ENCODE measurements at regions not wholly inside any gene's neighbourhood (a gene's known extent, or its start where the extent isn't known, plus 50 kb on each side); places are given as distances from the start of the nearest gene placed in this dataset.
A peak's percentile ranks its signal among the peaks of the same experiment; 100 is the strongest.
"Not testable (repeated sequence)": the region's sequence is repeated elsewhere in the genome, so short reads cannot be mapped to it uniquely, and the experiment has no call there.

DNA sequence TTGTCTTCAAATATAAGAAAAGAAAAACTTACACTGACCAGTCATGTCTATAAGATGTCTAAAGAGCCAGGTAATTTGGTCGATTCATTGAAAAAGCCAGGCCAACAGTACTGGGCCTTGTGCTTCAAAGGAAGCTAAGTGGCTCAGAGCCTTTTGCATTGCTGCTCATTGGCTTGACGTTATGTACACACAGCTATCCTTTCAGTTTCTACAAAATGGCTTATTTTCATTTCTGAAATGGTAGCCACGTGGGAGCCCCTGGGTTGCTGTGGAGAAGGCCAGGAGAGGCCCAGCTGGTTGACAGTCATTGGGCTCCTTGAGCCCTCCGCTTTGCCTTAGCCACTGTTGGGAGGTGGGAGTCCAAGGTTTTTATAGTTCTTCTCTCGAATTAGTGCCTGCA lies 199.1 kb upstream of the CXorf66 start:
- DNase-seq (ENCODE audit: low spot score): no peak

DNA sequence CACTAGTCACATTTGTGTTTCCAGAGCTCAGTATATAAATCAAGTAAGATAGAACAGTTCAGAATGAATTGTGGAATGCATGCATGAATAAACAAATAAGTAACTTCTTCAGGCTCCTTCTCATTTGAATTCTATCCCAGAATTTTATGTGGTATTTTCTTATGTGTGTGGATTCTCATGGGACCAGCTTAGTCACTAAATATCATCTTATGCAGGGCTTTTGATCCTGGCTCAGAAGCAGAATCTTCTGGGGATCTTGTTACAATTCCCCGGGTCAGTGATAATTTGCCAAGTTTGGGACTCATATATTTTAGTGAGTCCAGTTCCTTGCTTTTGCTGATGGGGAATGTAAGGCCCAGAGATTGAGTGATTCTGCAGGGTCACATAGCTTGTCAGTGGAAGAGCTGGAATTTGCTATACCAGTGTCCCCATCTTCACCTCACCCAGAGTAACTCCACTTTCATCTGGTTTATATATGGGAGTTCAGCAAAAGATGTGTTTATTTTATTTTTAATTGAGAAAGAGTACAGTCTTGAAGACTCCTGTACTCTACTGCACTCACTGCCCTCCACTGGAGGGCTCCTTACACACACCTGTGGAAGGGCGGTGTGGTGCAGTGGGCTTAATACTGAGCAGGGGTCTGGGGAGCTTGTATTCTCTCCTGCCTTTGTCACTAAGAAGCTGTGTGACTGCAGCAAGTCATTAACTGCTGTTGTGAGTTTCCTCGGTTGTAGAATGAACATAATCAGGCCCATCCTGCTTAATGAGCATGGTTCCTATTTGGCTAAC lies 198.2 kb upstream of the CXorf66 start:
- DNase-seq (ENCODE audit: low spot score): no peak

DNA sequence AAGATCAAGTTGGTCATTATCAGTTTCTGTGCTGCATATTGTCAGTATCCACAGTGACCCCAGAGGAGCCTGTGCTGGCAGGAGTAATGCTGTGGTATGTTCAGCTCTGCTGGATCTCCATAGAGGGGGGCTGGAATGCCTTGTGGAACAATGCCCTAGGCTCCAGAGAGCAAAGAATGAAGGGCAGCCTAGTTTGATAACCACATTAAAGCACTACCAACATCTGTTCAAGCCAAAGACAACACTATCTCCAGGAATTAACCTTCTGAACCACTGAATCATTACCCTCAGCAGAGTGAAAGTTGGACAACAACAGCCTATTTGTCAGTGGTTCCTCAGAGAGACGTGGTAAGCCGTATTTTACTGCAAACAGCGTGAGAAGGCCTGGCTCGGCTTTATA lies 192.3 kb upstream of the CXorf66 start:
- peak; percentile 38 for DNase-seq (ENCODE audit: low spot score)

DNA sequence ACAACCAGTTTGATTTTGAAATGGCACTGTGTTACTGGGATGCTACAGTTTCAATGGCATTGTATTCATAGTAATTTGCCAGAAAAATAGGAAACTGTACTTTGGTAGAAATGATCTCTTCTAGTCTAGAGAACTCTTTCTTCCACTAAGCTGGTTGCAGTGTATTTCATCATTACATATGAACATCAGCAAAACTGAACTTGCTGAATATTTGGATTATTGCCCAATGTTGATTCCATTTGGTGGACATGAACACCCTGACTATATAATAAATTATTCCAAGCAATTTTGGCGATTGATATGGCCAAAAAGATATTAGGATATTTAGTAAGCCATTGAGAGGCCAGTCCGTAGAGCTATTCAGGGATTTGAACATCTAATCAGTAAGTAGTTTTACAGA lies 191.8 kb upstream of the CXorf66 start:
- no peak for DNase-seq (ENCODE audit: low spot score)

DNA sequence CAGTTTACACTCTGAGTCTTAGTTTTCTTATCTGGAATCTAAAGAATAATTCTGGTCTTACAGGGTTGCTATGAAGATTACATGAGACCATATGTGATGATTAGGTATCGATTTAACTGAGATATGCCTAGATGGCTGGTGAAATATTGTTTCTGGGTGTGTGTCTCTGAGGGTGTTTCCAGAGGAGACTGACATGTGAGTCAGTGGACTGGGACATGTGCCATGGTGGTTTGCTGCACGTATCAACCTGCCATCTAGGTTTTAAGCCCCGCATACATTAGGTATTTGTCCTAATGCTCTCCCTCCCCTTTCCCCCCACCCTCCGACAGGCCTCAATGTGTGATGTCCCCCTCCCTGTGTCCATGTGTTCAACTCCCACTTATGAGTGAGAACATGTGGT lies 186.0 kb upstream of the CXorf66 start:
- DNase-seq (ENCODE audit: low spot score): no peak

DNA sequence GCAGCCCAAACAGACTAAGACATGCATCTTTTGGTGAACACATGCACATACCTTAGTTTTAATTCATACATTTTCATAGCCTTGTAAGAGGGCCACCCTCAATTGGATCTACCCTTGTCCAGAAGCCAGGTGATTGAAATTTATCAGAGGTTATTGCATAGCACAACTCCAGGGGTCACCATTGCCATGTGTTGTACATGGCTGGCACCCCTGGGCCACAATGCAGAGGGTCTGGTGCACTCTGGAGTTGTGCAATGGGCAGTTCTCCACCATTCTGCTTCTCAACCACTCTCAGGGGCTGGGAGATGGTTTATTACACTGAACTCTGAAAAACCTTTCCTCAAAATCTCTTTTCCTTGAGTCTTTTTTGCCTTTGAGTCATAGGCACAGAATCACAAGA lies 184.4 kb upstream of the CXorf66 start:
- DNase-seq (ENCODE audit: low spot score): no peak

DNA sequence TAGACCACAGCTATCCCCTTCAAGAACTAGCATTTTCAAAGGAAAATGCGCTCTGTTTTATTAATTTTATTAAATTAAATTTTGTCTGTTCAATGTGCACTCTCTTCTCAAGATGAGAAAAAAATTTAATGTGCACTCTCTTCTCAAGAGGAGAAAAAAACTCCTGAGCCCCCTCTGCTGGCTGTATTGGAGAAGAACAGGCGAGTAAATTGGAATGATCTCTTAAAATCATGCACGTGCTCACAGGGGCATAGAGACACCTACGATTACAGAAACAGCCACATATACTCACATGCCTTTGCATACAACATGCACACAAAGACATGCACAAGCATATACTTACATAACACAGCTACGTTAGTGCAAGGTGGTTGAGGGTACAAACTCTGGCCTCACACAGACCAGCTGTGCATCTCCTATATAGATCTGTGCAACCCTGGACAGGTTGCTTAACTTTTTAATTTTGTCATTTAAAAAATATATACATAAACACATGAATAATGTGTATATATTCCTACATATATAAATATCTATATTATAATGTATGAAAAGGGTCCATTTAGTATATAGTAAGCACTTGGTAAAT lies 176.2 kb upstream of the CXorf66 start:
- DNase-seq (ENCODE audit: low spot score): peak; percentile 23

DNA sequence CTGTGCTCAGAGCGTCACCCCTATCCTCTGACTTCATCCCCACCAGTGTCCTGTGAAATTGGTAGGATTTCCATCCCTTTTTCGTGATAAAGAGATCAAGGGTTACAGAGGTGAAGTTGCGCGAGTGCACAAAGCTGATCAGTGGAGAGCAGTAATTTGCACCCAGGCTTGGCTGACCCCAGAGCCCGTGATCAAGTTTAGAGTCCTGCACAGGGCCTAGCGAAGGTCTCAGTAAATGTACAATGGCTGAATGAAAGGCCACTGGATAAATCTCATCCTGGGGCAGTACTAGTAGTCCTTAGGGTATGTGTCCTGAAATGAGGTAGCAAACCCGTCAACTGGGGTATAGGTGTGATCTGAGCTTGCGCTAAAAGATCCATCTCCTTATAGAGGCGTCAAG lies 173.2 kb upstream of the CXorf66 start:
- DNase-seq (ENCODE audit: low spot score): not testable (repeated sequence)

DNA sequence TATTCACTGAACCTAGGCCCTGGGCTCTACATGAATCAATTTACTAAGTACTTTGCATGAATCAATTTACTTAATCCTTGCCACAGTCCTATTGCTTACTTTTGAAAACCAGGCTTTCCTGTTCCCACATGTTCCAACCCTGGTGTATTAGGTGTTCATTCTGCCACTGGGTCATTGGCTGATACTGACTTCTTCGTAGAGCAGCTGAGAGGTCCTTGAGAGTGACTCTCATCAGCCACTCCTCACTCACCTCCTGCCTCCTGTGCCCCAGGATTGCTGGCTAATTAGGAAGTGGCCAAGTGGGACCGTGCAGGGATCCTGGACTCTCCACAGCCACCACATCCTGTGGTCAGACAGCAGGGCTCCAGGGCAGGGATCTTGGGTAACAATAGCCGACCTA lies 172.7 kb upstream of the CXorf66 start:
- not testable (repeated sequence) for DNase-seq (ENCODE audit: low spot score)

DNA sequence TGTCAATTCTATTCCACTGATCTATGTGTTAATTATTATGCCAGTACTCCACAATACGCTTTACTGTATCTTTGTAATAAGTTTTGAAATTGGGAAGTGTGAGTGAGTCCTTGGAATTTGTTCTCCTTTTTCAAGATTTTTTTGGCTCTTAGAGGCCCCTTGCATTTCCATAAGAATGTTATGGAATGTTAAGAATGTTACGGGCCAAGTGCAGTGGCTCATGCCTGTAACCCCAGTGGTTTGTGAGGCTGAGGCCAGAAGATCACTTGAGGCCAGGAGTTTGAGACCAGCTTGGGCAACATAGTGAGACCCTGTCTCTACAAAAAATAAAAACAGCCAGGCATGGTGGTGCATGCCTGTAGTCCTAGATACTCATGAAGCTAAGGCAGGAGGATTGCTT lies 167.6 kb upstream of the CXorf66 start:
- no peak for DNase-seq (ENCODE audit: low spot score)

DNA sequence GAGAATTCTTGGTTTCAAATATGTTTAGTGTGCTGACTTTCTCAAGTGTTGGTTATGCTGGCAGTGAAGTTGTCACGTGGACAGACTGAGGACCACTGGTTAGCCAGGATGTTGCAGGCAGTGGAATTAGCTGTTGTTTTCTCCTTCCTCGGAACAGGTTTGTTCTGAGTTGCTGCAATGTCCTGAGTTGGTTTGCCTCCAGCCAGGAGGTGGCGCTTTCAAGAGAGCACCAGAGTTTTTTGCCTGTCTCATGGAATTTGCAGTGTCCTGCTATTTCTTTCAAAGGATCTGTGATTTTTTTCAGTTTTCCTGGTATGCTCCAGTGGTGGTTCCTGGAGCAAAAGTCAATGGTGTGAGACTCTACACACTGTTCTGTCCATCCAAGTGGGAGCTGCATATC lies 158.1 kb upstream of the CXorf66 start:
- no peak for DNase-seq (ENCODE audit: low spot score)

DNA sequence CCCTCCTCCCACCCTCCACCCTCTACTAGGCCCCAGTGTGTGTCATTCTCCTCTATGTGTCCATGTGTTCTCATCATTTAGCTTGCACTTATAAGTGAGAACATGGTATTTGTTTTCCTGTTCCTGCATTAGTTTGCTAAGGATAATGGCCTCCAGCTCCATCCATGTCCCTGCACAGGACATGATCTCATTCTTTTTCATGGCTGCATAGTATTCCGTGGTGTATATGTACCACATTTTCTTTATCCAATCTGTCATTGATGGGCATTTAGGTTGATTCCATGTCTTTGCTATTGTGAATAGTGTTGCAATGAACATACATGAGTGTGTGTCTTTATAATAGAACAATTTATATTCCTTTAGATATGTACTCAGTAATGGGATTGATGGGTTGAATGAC lies 148.7 kb upstream of the CXorf66 start:
- not testable (repeated sequence) for DNase-seq (ENCODE audit: low spot score)

DNA sequence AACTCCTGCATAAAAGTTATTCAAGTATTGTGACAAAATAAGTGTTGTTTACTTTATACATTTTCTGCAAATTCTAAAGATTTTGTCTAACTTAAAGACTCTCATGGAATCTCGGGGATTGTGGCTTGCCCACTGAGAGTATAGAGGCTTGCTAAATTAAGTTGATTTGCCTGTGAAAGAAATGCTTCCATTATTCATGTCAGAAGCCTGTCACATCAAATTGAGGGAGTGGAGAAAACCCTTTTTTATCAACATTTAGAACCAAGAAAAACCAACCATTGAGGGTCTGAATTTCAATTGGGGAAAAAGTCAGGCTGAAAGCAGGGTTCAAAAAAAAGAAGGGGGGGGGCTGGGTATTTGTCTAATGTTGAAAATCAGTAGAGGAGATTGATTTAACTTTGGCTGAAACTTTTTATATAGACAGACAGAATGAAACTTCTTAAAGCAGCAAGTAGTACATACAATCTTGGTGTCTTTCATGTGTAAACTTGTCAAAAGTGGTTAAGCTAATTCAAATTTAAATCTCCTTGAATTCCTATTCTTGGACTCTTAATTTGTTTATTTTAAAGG lies 144.8 kb upstream of the CXorf66 start:
- DNase-seq (ENCODE audit: low spot score): no peak

DNA sequence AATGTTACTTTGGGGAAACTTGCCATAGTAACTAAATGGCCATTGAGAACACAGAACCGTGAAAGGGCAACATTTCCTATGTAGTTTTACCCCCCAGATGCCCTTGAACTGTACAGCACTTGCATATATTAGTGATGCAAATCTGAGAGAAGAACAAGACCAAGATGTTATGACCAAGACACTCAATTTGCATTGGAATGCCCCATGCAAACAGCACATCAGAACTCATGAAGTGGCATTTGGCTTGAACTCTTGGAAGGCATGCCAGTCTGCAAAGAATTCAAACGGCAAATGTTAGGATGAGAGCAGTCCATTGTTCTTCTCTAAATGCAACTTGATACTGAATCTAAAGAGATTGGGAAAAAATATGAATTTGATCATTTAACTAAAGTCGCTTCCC lies 139.4 kb upstream of the CXorf66 start:
- DNase-seq (ENCODE audit: low spot score): no peak

DNA sequence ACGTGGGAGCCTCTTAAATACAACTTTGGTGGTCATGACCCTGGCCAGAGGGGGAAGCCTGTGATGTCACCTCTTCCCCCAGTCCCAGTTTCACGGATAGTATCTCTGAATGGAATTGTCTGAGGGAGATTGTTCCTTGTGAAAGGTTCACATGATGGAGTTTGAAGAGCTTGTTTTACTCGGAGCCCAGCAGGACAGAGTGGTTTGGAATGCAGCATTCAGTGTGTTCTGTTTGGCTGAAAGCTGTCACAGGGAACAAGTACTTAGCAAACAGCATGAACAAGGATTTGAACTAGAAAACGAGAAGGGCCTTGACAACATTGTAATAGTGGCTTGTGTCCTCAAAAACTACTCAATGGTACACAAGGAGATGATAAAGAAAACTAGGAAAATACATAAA lies 133.9 kb upstream of the CXorf66 start:
- no peak for DNase-seq (ENCODE audit: low spot score)

DNA sequence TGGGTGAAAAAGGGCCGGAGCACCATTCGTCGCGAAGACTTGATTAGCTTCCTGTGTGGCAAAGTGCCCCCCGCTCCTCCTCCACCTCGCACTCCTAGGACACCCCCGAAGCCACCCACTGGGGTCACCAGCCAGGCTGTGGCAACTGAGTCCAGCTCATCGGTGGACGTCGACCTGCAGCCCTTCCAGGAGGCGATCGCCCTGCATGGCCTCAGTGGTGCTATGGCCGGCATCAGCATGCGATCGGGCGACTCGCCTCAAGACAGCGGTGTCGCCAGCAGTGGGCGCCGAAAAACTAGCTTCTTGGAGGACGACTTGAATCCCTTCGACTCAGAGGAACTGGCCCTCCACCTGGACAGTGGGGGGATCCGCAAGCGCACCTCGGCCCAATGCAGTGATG lies 126.8 kb upstream of the CXorf66 start:
- no peak for DNase-seq (ENCODE audit: low spot score)

DNA sequence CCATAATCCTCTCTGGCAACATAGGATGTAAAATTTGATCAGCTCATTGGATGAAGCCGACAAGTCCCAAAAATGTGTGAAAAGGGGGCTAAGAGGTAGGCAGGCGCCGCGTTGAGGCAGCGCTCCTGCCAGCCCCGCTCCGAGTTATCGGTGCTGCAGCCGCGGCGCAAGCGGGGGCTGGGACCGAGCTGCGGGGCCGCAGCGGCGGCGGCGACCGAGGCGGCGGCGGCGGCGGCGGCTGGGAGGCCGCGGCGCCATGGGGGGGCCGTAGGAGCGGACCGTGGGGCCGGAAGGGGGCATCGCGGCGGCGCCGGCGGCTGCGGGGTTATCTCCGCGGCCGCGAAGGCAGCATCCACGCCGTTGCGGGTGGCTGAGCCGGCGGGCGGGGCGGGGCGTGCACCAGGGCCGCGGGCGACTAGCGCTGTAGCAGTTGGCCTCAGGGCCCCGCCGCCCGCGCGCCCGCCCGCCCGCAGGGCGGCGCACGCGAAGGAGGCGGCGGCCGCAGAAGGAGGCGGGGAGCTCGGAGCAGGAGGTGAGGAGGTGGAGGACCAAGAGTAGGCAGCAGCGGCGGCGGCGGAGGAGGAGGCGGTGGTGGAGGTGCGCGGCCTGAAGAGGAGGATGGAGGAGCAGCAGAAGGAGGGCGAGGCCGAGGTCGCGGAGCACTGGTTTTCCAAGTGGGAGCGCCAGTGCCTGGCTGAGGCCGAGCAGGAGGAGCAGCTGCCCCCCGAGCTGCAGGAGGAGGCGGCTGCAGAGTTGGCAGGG lies 126.0 kb upstream of the CXorf66 start:
- DNase-seq (ENCODE audit: low spot score): no peak

DNA sequence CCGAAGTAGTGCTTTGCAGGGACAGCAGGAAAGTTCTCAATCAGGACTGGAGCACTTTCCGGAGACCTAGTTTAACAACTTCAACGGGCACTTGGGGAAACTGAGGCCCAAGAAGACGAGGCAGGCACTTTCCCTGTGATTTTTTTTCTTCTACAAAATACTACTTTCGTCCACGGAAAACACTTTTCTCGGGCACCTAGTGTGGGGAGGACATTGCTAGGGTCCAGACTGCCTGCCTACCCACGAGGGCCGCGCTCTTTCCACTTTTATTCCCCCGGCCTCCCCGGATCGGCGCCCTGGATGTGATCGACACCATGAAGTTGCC lies 125.4 kb upstream of the CXorf66 start:
- DNase-seq (ENCODE audit: low spot score): no peak

DNA sequence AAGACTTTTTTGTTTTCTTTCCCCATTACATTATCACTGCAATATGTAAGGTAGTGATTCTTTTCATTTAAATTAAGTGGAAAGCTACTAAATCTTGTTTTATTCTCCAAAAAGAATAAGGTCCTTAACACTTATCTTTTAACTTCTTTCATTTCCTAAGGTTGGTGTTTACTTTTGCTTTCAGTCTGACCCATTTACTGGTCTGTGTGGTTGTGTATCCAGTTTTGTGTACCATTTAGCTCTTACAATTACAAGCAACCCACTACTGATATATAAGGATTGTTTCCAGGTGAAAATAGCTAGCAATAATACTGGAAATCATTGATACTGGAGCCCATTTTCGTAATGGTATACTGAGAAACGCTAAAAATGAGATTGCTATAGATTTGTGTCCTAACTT lies 123.1 kb upstream of the CXorf66 start:
- no peak for DNase-seq (ENCODE audit: low spot score)

DNA sequence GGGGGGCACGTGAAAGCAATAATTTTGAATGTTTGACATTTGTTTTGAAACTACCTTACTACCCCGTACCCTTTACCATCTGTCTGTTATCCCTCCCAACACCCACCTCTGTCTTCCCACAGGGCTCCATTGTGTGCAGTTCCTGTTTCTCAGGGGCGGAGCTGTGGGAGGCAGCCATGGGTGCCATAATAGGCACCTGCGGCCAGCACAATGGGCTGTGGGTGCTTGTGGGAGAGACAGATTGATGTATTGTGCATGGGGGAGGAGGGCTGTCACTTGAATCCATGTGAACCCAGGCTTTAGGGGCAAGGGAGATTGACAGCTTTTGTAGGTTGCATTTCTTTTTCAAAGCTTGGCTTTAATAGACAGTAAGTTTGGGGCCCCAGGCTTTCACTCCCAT lies 122.6 kb upstream of the CXorf66 start:
- DNase-seq (ENCODE audit: low spot score): no peak

DNA sequence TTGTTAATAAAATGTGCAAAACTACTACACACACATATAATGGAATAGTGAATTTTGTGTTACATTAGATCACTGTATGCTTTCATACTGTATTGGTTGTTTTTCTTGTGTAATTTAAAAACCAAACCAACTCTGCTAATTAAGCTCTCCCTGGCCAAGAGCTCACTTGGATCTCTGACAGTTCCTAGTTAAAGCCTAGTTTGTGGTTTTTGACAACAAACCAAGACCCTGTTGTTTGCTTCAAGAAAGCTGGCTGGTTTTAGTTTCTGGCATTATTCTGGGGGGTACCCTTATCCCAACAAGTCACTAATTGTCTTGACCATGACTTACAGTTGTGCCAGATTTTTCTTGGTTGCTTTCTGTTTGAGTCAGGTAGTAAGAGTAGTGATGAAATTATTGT lies 121.4 kb upstream of the CXorf66 start:
- DNase-seq (ENCODE audit: low spot score): no peak

DNA sequence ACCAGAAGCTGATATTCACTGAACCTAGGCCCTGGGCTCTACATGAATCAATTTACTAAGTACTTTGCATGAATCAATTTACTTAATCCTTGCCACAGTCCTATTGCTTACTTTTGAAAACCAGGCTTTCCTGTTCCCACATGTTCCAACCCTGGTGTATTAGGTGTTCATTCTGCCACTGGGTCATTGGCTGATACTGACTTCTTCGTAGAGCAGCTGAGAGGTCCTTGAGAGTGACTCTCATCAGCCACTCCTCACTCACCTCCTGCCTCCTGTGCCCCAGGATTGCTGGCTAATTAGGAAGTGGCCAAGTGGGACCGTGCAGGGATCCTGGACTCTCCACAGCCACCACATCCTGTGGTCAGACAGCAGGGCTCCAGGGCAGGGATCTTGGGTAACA lies 109.5 kb upstream of the CXorf66 start:
- not testable (repeated sequence) for DNase-seq (ENCODE audit: low spot score)

DNA sequence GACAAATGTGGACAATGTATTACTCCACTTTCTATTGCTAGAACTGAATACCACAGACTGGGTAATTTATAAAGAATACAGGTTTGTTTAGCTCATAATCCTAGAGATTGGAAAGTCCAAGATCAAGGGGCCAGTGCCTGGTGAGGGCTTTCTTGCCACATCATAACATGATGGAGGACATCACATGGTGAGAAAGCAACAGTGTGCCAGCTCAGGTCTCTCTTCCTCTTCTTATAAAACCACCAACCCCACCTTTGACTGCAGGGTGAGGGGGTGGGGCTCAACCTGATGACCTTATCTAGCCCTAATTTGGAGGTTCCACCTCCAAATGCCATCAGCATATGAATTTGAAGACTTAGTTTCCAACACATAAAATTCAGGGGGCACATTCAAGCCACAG lies 105.7 kb upstream of the CXorf66 start:
- no peak for DNase-seq (ENCODE audit: low spot score)
